ENCODE measurements at regions not wholly inside any gene's neighbourhood (a gene's known extent, or its start where the extent isn't known, plus 50 kb on each side); places are given as distances from the start of the nearest gene placed in this dataset.
A peak's percentile ranks its signal among the peaks of the same experiment; 100 is the strongest.
"Not testable (repeated sequence)": the region's sequence is repeated elsewhere in the genome, so short reads cannot be mapped to it uniquely, and the experiment has no call there.

DNA sequence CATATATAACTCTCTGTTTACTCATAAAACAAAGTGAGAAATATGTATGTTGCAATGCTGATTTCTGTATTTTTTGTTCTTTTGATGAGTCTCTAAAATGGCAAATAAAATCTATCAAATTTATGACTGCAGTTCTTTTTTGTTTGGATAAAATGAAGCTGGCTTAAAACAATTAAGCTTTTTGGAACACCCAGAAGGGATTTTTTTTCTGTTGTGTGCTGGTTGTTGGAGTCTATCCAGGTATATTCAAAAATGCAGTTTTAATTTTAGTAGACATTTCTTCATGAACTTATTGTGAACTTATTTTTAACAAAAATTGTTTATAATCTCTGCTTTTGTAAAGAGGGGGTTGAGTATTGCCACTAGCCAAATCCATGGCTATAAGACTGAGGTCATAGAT is 405.5 kb downstream of the RAP2B start:
- DNase-seq: no peak

DNA sequence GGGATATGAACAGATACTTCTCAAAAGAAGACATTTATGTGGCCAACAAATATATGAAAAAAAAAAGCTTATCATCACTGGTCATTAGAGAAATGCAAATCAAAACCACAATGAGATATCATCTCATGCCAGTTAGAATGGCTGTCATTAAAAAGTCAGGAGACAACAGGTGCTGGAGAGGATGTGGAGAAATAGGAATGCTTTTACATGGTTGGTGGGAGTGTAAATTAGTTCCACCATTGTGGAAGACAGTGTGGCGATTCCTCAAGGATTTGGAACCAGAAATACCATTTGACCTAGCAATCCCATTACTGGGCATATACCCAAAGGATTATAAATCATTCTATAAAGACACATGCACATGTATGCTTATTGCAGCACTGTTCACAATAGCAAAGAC is 408.5 kb downstream of the RAP2B start:
- not testable (repeated sequence) for DNase-seq

- no peak for DNase-seq
Measured at GRCh38 chr3:153572165-153572564, 410.1 kb downstream of the RAP2B start.

DNA sequence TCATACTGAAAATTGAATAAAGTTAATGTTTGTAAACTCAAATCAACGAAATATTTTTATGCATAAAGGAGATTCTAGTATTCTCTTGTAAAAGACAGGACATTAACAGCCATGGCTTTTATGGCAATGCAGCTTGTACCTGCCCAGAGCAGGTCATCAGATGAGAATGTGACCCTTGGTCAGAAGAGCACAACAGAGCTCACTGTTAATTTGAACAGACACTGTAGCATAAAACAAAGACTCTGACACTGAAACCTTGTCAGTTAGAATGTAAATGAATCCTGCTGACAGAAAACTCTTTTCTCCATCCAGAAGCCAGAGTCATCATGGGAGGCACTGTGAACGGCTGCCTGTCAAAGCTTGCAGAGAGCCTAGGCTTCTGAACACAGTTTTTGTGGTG is 410.6 kb downstream of the RAP2B start:
- no peak for DNase-seq

GRCh38 chr3:153573481-153573880 is 411.5 kb downstream of the RAP2B start:
- no peak for DNase-seq

- no peak for DNase-seq
Measured at GRCh38 chr3:153574445-153574844, 412.4 kb downstream of the RAP2B start.

GRCh38 chr3:153577059-153577736 is 415.2 kb downstream of the RAP2B start:
- DNase-seq: no peak

GRCh38 chr3:153578046-153578445 is 416.0 kb downstream of the RAP2B start:
- DNase-seq: no peak

GRCh38 chr3:153590051-153590450 is 428.0 kb downstream of the RAP2B start:
- DNase-seq: no peak

- DNase-seq: no peak
Measured at GRCh38 chr3:153591561-153592245, 429.7 kb downstream of the RAP2B start.

GRCh38 chr3:153595186-153595815 is 433.3 kb downstream of the RAP2B start:
- peak in 1 of 2 donors; percentile 40 for DNase-seq

DNA sequence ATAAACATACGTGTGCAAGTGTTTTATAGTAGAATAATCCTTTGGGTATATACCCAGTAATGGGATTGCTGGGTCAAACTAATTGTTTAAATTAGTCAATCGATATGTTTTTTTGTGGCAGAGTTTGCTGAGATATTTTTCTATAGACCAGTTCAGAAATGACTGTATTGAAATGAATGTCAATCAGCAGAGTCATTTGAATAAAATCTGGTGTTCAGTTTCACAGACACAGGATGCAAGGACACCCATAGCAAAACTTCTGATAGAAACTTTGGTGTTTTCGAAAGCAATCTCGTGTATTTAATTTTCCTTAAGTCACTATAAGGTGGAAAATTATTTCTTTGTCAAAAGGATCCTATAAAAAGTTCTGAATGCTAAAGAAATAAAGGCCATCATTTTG is 434.4 kb downstream of the RAP2B start:
- no peak for DNase-seq

- no peak for DNase-seq
Measured at GRCh38 chr3:153599685-153600084, 437.7 kb downstream of the RAP2B start.

DNA sequence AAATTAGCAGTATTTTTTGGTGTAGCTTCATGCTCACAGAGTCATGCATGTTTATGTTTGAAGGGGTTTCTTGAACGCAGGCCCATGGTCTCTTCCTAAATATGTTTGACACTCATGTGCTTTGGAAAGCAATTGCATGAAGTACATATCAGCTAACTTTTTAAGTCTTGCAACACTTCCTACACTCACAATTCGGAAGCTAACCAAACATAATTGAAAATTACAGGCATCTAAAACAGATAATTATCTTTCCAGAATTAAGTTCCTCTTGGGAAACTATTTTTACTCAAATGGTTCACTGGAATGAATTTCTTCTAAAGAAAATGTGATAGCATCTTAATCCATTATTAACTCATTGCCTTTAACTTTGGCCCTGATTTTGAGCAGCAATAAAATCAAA is 438.9 kb downstream of the RAP2B start:
- no peak for DNase-seq

DNA sequence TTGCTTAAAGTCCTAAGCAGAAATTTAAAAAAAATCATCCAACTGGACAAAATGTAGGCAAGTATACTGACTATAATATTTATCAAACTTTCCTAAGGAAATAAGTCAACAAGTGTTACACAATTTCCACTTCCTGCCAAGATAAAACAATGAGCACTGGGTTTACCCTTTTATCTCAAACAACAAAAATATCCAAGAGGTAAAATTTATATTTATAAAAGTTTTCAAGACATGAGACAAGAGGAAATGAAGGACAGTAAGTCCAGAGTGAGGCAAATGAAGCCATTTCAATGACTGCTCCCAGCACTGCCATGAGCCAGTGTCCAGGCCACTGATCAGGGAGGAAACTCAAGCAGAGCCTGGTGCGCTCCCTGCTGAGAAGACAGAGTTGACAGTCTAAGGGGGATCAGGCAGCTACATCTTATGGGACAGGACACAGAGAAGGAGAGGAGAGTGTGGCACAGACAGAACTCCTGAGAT is 439.4 kb downstream of the RAP2B start:
- no peak for DNase-seq

DNA sequence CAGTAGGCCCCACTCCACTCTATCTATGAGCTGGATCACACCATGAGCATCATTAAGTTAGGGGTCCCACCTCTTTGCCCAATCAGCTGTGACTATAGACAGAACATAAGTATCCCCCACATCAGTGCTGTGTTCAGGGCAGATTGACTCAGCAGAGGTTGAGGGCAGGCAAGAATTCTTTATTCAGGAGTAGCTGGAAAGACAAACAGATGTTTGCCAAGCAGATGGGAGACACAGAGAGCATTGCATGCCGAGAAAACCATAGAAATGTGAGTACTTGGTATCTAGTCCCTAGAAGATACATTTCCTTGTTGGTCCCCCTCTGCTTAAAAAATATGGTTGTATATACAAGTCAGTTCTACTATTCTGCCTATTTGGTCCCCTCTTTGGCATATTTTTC is 440.8 kb downstream of the RAP2B start:
- DNase-seq: no peak

GRCh38 chr3:153614140-153614539 is 452.1 kb downstream of the RAP2B start:
- no peak for DNase-seq

- DNase-seq: no peak
Measured at GRCh38 chr3:153614563-153614962, 452.5 kb downstream of the RAP2B start.

DNA sequence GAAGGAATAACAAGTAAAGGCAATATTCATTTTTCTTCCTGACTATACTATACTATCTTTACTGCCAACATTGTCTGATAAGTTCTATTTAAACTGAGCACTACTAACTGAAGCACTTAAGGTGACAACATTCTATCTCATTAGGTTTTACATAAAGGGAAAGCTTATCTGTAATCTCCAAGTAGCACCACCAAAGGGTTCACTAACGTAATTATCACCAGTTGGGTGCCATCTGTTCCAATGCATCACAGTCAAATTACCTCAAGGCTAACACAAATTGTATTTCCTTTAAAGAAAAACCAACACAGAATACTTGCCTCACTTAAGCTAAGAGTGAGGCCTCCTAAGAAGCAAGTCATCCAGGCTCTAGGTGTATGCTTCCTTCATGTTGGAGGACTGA is 453.8 kb downstream of the RAP2B start:
- DNase-seq: no peak

DNA sequence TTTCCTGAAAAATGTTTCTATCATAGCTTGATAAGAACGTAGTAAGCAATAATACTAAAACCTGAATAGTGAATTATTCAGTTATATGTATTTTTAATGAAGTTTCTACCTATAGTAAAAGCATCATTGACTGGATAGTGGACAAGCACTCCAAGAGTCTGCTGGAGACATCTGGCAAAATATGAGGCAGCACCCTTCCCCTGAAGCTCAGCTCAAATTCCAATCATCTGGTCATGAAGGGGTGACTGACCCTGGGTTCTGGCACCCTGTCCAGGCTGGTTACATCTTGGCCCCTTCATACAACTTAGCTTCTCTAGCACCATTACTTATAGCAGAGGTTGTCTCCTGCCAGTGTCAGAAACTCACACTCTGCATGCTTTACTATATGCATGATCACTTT is 455.4 kb downstream of the RAP2B start:
- no peak for DNase-seq

GRCh38 chr3:153618176-153618575 is 456.1 kb downstream of the RAP2B start:
- no peak for DNase-seq

DNA sequence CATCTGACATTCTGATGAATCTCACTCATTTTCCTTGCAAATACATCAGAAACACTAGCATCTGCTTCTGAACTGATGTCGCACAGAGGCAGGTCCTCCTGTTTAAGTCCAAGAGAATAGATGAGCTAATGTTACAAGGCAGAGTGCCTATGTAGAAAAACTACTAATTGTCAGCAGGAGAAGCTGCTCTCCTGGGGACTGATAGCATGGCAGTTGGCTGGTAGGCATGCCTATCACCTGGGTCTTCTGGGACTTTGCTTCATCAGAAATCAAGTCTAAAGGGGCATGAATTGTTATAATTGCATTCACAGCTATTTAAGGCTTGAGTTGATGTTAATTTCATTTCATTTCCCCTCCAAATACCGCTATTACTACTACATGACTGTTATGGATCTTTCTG is 457.2 kb downstream of the RAP2B start:
- DNase-seq: no peak

DNA sequence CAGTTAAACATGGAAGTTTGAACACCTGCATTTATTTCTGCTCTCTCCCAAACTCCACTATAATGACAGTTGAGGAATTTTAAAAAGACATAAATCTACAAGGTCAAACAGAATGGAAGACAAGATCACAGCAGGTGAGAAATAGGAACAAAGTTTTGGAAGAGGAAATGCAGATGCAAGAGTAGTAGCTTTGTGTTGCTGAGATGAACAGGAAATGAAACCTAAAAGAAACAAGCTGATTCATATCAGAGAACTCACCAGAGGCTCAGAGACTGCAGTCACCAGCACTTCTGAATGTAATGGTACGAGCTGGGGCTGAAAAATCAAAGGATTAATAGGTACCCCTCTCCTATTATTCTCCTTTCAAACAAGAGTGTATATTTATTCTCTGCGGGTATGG is 459.9 kb downstream of the RAP2B start:
- DNase-seq: peak in 1 of 2 donors; percentile 47

DNA sequence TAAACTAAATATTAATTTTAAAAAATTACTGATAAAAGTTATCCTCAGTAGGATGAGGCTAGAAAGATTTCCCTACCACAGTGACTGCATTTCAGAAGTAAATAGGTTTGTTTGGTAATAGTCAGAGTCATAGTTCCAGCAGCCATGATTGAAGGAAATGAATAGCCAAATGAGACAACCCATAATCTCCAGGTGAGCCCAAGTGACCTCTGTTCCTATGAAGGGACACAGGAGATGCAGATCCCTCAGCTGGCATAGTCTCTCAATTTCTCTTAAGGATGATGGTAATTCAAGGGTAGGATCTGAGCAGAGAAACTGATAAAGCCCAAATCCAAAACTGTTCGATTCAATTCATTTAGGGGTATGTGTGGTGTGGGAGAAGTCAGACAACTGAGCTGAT is 461.8 kb downstream of the RAP2B start:
- DNase-seq: no peak

All from CD4-positive, alpha-beta T cell treated with Interleukin-4 for 1 hour (primary cell).